NCI-H128 (cell line): ENCODE measurements at regions not wholly inside any gene's neighbourhood (a gene's known extent, or its start where the extent isn't known, plus 50 kb on each side); places are given as distances from the start of the nearest gene placed in this dataset.

Source experiments
- DNase-seq: peaks from one replicate; lab custom pipeline; 2025; ENCODE audit not compliant: unreplicated experiment; lab: John Stamatoyannopoulos, UW

GRCh38 chr1:222243902-222244301 lies 304.0 kb downstream of the HHIPL2 start:
- DNase-seq = no peak

GRCh38 chr1:222242492-222242891 lies 305.4 kb downstream of the HHIPL2 start:
- DNase-seq = no peak

- DNase-seq = no peak
Observed at GRCh38 chr1:222241410-222241809, 306.5 kb downstream of the HHIPL2 start.

- no peak for DNase-seq
Observed at GRCh38 chr1:222240536-222241181, 307.2 kb downstream of the HHIPL2 start.

GRCh38 chr1:222239130-222239529 lies 308.8 kb downstream of the HHIPL2 start:
- DNase-seq = no peak

DNA sequence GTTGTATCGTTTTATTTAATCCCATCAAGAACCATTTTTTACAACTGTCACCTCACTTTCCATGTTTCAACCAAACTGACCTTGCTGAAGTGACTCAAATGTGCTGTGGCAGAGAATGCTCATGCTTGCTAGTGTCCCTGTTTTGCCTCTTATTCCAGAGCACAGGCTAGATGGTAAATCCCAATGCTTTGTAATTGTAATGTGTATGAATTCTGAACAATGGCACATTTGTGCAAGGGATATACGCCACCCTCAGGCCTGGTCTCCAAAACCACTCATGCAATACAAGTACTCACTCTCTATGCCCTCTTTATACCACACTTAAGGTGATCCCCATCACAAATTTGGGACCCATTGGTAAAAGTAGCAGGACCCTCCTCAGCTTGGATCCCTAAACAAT lies 313.6 kb downstream of the HHIPL2 start:
- no peak for DNase-seq

- DNase-seq = no peak
Observed at GRCh38 chr1:222233444-222234158, 314.3 kb downstream of the HHIPL2 start.

DNA sequence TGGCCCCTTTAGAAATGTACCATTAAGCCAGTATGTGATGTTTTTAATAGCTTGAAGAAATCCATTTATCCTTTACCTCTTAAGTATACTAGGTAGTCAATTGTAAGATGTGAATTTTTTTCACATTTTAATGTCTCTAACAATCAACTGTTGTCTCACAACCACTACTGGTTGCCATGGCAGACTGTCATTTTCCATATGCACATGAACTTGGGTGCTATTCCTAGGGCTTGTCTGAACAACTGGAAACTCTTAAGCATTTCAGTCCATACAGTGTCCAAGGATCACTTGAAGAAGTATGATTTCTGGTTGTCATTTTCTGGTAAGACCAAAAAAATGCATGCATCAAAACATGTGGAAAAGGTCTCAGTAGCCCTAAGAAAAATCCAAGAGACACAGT lies 315.1 kb downstream of the HHIPL2 start:
- DNase-seq = no peak

DNA sequence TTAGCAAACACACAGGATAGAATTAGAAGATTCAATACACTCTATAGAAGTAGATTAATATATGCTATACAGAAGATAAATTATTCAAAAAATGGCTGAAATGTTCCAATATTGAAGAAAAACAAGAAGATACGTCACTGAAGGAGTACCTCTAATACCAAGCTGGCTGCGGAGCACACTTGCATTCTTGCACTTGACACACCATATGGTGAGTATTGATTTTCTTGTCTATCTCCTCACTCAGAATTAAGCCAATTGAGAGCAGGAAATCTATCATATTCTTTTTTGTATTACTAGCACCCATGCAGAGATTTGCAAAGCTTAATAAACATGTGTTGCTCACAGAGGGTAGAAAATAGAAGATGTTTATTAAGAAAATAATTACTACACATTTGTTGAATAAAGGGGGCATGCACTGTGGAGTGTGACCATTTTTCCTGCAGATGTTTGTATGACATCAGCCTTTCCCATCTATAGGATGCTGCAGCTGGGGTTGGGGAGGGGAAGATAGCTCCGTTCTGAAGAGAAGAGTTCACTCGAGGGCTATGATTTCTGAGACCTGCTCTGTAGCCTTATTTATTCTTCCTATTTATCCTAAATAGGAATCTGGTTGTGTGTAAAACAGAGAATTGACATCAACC lies 318.1 kb downstream of the HHIPL2 start:
- DNase-seq = no peak

DNA sequence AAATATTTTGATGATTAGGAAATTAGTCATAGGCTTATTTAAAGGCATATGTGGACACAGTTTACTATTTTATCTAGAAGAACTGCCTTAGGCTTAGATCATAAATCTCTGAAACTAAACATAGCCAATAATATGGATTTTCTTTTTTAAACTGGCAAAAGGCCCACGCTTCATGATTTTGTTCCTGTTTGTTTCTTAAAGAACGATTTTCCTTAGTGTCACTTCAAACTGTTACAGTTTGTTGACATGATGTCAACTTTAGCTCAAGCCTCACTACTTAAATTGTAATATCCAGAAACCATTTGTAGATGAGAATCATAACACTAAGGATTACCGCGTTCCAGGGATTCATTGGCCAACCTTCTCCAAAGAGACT lies 322.6 kb downstream of the HHIPL2 start:
- no peak for DNase-seq

DNA sequence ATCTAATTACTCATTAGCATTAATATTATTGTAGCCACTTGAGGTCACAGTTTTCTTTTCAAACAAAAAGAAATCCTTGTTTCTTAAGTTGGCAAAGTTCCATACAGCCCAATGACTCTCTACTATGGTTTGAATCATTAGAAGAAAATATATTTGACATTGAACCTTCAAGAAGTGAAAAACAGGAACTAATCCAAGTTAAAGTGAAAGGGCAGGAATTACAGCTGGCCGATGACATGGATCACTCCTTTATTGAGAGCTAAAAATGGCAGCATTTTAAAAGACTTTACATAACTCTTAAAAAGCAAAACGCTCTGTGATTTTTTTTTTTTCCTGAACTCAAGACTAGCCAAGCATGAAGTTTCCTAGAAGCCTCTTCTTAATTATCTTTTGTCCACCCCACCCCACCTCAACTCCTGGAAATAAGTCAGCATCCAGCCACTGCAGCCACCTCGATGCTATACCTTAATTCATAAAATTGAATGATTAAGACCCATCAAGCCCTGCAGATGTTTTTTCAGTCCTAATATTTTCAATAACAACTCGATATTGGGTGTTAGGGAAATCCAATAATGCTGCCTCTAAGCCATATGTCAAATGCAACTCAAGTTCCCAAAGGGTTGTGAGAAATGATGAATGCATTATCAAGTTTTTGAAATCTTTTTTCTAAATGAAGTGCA lies 323.1 kb downstream of the HHIPL2 start:
- DNase-seq = no peak

DNA sequence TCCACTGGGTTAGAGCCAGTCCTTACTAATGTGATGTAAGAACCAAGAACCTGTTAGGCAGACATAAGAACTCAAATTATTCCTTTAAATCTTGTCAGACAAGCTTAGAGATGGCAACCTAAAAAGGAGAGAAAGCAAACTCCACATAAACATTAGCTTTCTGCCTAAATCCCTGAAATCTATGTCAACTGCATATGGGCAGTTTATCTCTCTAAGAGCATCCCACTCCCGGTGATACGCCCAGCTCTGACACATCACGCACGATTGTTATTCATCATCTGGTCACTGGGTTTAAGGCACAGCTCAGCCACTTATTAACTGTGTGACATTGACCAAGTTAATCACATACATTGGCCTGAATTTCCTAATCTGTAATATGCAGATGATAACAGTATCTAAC lies 323.7 kb downstream of the HHIPL2 start:
- no peak for DNase-seq

DNA sequence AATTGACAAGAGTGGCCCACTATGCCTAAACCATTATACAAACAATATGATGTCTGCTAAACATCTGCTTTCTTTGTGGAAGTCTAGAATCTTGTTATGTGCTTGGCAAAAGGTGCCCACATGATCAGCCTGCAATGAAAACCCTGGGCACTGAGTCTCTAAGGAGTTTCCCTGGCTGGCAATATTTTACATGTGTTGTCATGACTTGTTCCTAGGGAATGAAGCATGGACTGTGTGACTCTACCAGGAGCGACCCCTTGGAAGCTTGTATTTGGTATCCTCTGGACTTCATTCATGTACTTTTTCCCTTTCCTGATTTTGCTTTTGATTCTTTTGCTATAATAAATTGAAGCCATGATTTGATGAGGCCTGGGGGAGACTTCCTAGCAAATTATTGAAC lies 324.9 kb downstream of the HHIPL2 start:
- no peak for DNase-seq

GRCh38 chr1:222216255-222216754 lies 331.6 kb downstream of the HHIPL2 start:
- DNase-seq = no peak

DNA sequence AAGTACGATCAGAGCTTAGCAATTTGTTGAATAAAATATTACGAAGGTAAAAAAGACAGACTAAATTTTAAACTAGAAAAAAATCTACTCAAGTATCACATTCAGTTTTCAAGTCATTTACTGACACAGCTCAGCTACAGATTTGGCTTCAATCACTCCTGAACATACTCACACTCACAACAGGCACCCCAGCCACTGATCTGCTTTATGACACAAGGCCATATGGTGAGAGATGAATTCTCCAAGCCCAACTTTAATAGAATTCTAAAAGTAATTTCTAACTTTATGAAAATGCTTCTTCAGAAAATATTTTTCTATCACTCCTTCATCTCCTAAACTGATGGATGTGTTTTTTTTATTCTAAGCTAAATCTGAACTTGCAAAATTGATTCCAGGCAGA lies 337.1 kb downstream of the HHIPL2 start:
- DNase-seq = no peak

GRCh38 chr1:222204475-222204874 lies 343.4 kb downstream of the HHIPL2 start:
- no peak for DNase-seq

DNA sequence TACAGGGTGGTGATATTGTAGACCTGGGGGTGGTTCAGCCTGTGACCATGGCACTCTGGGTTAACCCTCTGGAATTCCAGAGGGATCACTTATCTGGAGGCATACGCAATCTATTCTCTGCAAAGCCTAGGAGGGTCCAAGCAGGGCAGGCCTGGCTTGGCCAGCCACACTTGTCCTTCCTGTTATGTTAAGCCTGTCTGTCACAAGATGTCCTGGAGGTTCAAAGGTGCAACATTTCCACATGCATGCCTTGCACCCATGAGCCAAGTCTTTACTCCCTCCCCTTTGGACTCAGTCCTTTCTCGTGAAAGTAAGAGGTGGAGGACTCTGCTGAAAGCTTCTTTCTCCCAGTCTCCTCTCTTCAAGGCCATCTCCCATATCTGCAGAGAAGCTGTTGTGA lies 345.1 kb downstream of the HHIPL2 start:
- no peak for DNase-seq

DNA sequence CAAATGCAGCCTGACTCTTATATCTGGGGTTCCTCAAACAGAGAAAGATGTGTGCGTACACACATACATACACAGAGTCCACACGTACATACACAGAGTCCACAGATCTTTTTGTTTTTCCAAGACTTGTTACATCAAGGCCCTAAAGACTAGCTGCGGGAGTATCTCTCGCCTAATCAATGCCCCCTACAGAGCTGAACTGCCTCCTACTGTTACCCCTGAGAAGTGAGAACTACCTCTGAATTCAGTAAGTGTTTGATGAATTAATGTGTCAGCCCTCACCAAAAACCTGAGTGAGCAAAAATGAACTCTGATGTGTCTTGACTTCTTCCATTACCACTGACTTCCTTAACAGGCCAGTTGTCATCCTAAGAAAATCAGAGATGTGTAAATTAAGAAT lies 351.2 kb downstream of the HHIPL2 start:
- no peak for DNase-seq

DNA sequence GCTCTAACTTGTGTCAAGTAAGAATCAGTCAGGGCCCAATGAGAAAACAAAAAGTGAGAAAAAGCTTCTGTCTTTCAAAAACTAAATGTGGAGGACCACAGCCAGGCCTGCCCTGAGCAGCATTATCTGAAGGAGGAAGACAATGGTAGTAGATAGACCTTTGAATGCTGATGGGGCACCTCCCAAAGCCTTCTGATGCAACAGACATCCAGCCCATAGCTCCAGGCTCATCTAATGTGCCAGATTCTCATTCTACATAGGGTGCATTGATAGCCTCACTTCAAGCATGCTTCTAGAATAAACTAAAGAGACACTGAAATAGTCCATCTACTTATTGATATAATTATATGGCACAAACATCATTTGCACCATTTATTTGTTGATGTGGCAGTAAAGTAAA lies 351.6 kb downstream of the HHIPL2 start:
- DNase-seq = no peak

GRCh38 chr1:222195857-222196256 lies 352.0 kb downstream of the HHIPL2 start:
- no peak for DNase-seq

GRCh38 chr1:222189218-222189617 lies 358.7 kb downstream of the HHIPL2 start:
- DNase-seq = no peak
